ENCODE measurements at regions not wholly inside any gene's neighbourhood (a gene's known extent, or its start where the extent isn't known, plus 50 kb on each side); places are given as distances from the start of the nearest gene placed in this dataset.

GRCh38 chr1:4421986-4422385 is 232.4 kb upstream of the AJAP1 start:
- no peak overlapping the region for H3K4me3 ChIP-seq (ENCODE audit: low read depth, low read length)
- no peak for DNase-seq (ENCODE audit: low read depth)
- no peak for TF ChIP-seq CTCF (conservative IDR thresholded peaks at IDR 0.05; ENCODE audit: low read depth, low read length)

- H3K4me3 ChIP-seq (ENCODE audit: low read depth, low read length), result no peak overlapping the region
- DNase-seq (ENCODE audit: low read depth), result peak; percentile 5
- TF ChIP-seq CTCF (conservative IDR thresholded peaks at IDR 0.05; ENCODE audit: low read depth, low read length), result peak; percentile 6
Observed at GRCh38 chr1:4422504-4423289, 231.7 kb upstream of the AJAP1 start.

GRCh38 chr1:4424254-4424653 is 230.2 kb upstream of the AJAP1 start:
- TF ChIP-seq CTCF (conservative IDR thresholded peaks at IDR 0.05; ENCODE audit: low read depth, low read length), result no peak
- H3K4me3 ChIP-seq (ENCODE audit: low read depth, low read length), result no peak overlapping the region
- no peak for DNase-seq (ENCODE audit: low read depth)

- DNase-seq (ENCODE audit: low read depth), result no peak
- H3K4me3 ChIP-seq (ENCODE audit: low read depth, low read length), result no peak overlapping the region
- no peak for TF ChIP-seq CTCF (conservative IDR thresholded peaks at IDR 0.05; ENCODE audit: low read depth, low read length)
Observed at GRCh38 chr1:4424766-4425165, 229.6 kb upstream of the AJAP1 start.

GRCh38 chr1:4425892-4426291 is 228.5 kb upstream of the AJAP1 start:
- no peak overlapping the region for H3K4me3 ChIP-seq (ENCODE audit: low read depth, low read length)
- no peak for DNase-seq (ENCODE audit: low read depth)
- TF ChIP-seq CTCF (conservative IDR thresholded peaks at IDR 0.05; ENCODE audit: low read depth, low read length), result no peak

- TF ChIP-seq CTCF (conservative IDR thresholded peaks at IDR 0.05; ENCODE audit: low read depth, low read length), result no peak
- DNase-seq (ENCODE audit: low read depth), result no peak
- no peak overlapping the region for H3K4me3 ChIP-seq (ENCODE audit: low read depth, low read length)
Observed at GRCh38 chr1:4428711-4429110, 225.7 kb upstream of the AJAP1 start.

All from choroid plexus epithelial cell (primary cell).